ENCODE measurements at regions not wholly inside any gene's neighbourhood (a gene's known extent, or its start where the extent isn't known, plus 50 kb on each side); places are given as distances from the start of the nearest gene placed in this dataset.

GRCh38 chr6:133787859-133788505, 100.9 kb upstream of the TCF21 start:
- no peaks in the 10 kb centered on the region for H4K20me1 ChIP-seq (ENCODE audit: insufficient read depth, low read length)
- H3K9me1 ChIP-seq (ENCODE audit: insufficient read depth, low read length): no peaks in the 10 kb centered on the region
- H3K18ac ChIP-seq (ENCODE audit: low read depth, low read length): no peak overlapping the region
- no peak for TF ChIP-seq ELK1 (IDR thresholded peaks at IDR 0.05; ENCODE audit: borderline replicate concordance, low read depth, low read length)
- no peak for TF ChIP-seq MAZ (IDR thresholded peaks at IDR 0.05; ENCODE audit: borderline replicate concordance, low read depth, low read length)
- TF ChIP-seq RAD21 (IDR thresholded peaks at IDR 0.05; ENCODE audit: low read length): no peak
- TF ChIP-seq CEBPB (IDR thresholded peaks at IDR 0.05; ENCODE audit: low read depth, low read length): no peak
- TF ChIP-seq BHLHE40 (IDR thresholded peaks at IDR 0.05; ENCODE audit: low read depth, low read length): no peak
- no peak for TF ChIP-seq MXI1 (IDR thresholded peaks at IDR 0.05; ENCODE audit: borderline replicate concordance, low read depth, low read length)
- no peak for TF ChIP-seq SMC3 (IDR thresholded peaks at IDR 0.05; ENCODE audit: low read depth, low read length)
- TF ChIP-seq CHD1 (IDR thresholded peaks at IDR 0.05; ENCODE audit: low read depth, low read length): no peak
- TF ChIP-seq FOS (IDR thresholded peaks at IDR 0.05; ENCODE audit: low read depth, low read length): no peak
- no peak for TF ChIP-seq POLR2A (IDR thresholded peaks at IDR 0.05; ENCODE audit: low read depth, low read length)
- no peak for TF ChIP-seq MAFK (IDR thresholded peaks at IDR 0.05; ENCODE audit: low read depth, low read length)
- TF ChIP-seq CTCF (conservative IDR thresholded peaks at IDR 0.05; ENCODE audit: low read depth, low read length): no peak
- TF ChIP-seq USF2 (IDR thresholded peaks at IDR 0.05; ENCODE audit: low read depth, low read length): no peak
- no peak for TF ChIP-seq RCOR1 (IDR thresholded peaks at IDR 0.05; ENCODE audit: insufficient replicate concordance, low read length)
- no peak for TF ChIP-seq RFX5 (IDR thresholded peaks at IDR 0.05; ENCODE audit: low read depth, low read length)
- no peak for TF ChIP-seq NFE2L2 (IDR thresholded peaks at IDR 0.05; ENCODE audit: low read depth, low read length)
- in situ Hi-C loops (cut with MboI; ENCODE audit: low sequenced_read_pairs): no loop called here
- no peak overlapping the region for H2BK120ac ChIP-seq (ENCODE audit: low read depth, low read length)
- no peaks in the 10 kb centered on the region for H3K4me1 ChIP-seq (ENCODE audit: control insufficient read depth, insufficient read depth, low read length)
- H2BK20ac ChIP-seq (ENCODE audit: low read depth, low read length): peak overlapping the region; percentile 18; the same call in 1 of the 2 replicates
- H3K79me1 ChIP-seq (ENCODE audit: low read depth in 1 of 2, low read length in 2 of 2): no peaks in the 10 kb centered on the region
- H2AFZ ChIP-seq (replicated peaks; ENCODE audit: low read length, poor library complexity): no peak overlapping the region
- H2BK15ac ChIP-seq (ENCODE audit: low read depth, low read length): no peak overlapping the region; the same call in 2 of the 3 replicates
- H3K56ac ChIP-seq (ENCODE audit: extremely low read depth, insufficient read depth, low read length): no peak overlapping the region
- peak overlapping the region; percentile 48 for H2AK9ac ChIP-seq (replicated peaks; ENCODE audit: low read depth, low read length, poor library complexity)
- DNase-seq (no peak), ATAC-seq (ENCODE audit: low read depth) (no peak)
- BruUV-seq (replicated peaks): no TSS peak
- no peak overlapping the region for H4K5ac ChIP-seq (ENCODE audit: low read depth, low read length)
- no peak overlapping the region for H3K4ac ChIP-seq (ENCODE audit: low read depth, low read length)
- intact Hi-C loops (cut with micrococcal nuclease): no loop called here
- WGBS, 2 experiments (ENCODE audit: extremely low coverage in 2 of 2, insufficient read length in 1 of 2): 100% methylated on average over 4 of the region's 4 CpGs; no CpG with 5 or more reads in 1 of the 2 experiments
- no peak overlapping the region for H3K27ac ChIP-seq (ENCODE audit: insufficient read depth, low read length)
- H3K14ac ChIP-seq (replicated peaks; ENCODE audit: low read depth, low read length): 0 out of 2 replicates have a peak overlapping the region, but pooled peaks have one; percentile 36
- no peak overlapping the region for H3K4me2 ChIP-seq (ENCODE audit: low read depth, low read length)
- no peaks in the 10 kb centered on the region for H3K9me3 ChIP-seq (ENCODE audit: control insufficient read depth, insufficient read depth, low read length)
- H3K23ac ChIP-seq (ENCODE audit: low read depth, low read length): no peak overlapping the region
- H3K4me3 ChIP-seq (ENCODE audit: insufficient read depth, low read depth, low read length): no peak overlapping the region
- H2AK5ac ChIP-seq (ENCODE audit: low read depth, low read length): no peak overlapping the region
- no peak overlapping the region for H4K91ac ChIP-seq (ENCODE audit: insufficient read depth, low read depth, low read length)
- H4K8ac ChIP-seq (ENCODE audit: low read depth in 2 of 2, low read length in 2 of 2): no peak overlapping the region
- no peak overlapping the region for H2BK5ac ChIP-seq (ENCODE audit: low read depth, low read length, poor library complexity, severe bottlenecking)
- ChIA-PET CTCF (no interaction called here), POLR2A (ENCODE audit: unreplicated experiment) (no interaction called here)
- dilution Hi-C loops (cut with HindIII; ENCODE audit: low sequenced_read_pairs, unreplicated experiment): no loop called here
- H3K36me3 ChIP-seq (ENCODE audit: control insufficient read depth, insufficient read depth, low read length): no peaks in the 10 kb centered on the region
- no peaks in the 10 kb centered on the region for H3K27me3 ChIP-seq (ENCODE audit: control insufficient read depth, insufficient read depth, low read length)
- no peak overlapping the region for H3K9ac ChIP-seq (ENCODE audit: low read depth, low read length)

All from IMR-90 (cell line).